DND-41 (cell line): ENCODE measurements at regions not wholly inside any gene's neighbourhood (a gene's known extent, or its start where the extent isn't known, plus 50 kb on each side); places are given as distances from the start of the nearest gene placed in this dataset.

Experiments
- ATAC-seq: fragments of 200-7000 bp; cut with Tn5 transposase; 3 replicates; pipeline ENCODE4 v1.9.1; 2021; ENCODE audit warnings: low read depth; ENCODE audit not compliant: insufficient read depth
- DNase-seq: peaks from one replicate; pipeline ENCODE4 v3.0.0-alpha.2; 2020
- H2AFZ ChIP-seq: 2 replicates; pipeline ENCODE4 v1.6.0; 2012; ENCODE audit warnings: low read depth, low read length
- H3K27ac ChIP-seq: 2 replicates; pipeline ENCODE4 v1.5.1; 2012; ENCODE audit warnings: low read length, inconsistent platforms
- H3K27me3 ChIP-seq: fragments of 200-600 bp; sonication (generic); 2 replicates; pipeline ENCODE4 v1.6.0; 2012; ENCODE audit warnings: low read length, mild to moderate bottlenecking, inconsistent platforms; ENCODE audit not compliant: insufficient read depth, poor library complexity
- H3K36me3 ChIP-seq: 2 replicates; pipeline ENCODE4 v1.5.1; 2012; ENCODE audit warnings: low read length, inconsistent platforms; ENCODE audit not compliant: insufficient read depth
- H3K4me1 ChIP-seq: 2 replicates; pipeline ENCODE4 v1.5.1; 2012; ENCODE audit warnings: mild to moderate bottlenecking, low read length; ENCODE audit not compliant: insufficient read depth
- H3K4me2 ChIP-seq: 2 replicates; pipeline ENCODE4 v1.6.0; 2012; ENCODE audit warnings: mild to moderate bottlenecking, moderate library complexity, low read length, inconsistent platforms; ENCODE audit not compliant: insufficient read depth
- H3K4me3 ChIP-seq, 2 experiments: fragments of 200-600 bp in 1 of 2; shearing (Covaris generic) in 1 of 2; 2 replicates each; pipeline ENCODE4 v1.5.1; 2012 to 2016; ENCODE audit warnings: inconsistent platforms in 2 of 2, low read length in 2 of 2, mild to moderate bottlenecking in 2 of 2, low read depth in 1 of 2, moderate library complexity in 1 of 2
- H3K79me2 ChIP-seq: 2 replicates; pipeline ENCODE4 v1.6.0; 2012; ENCODE audit warnings: low read length, inconsistent platforms; ENCODE audit not compliant: insufficient read depth
- H3K9ac ChIP-seq: 2 replicates; pipeline ENCODE4 v1.6.0; 2012; ENCODE audit warnings: low read depth, mild to moderate bottlenecking, inconsistent platforms, low read length, moderate library complexity
- H3K9me3 ChIP-seq: 2 replicates; pipeline ENCODE4 v1.5.1; 2012; ENCODE audit warnings: low read length, moderate library complexity, mild to moderate bottlenecking, inconsistent platforms; ENCODE audit not compliant: insufficient read depth, severe bottlenecking
- H4K20me1 ChIP-seq: 2 replicates; pipeline ENCODE4 v1.6.0; 2012; ENCODE audit warnings: low read length; ENCODE audit not compliant: insufficient read depth
- EZH2 ChIP-seq: IDR thresholded peaks from 3 replicates; pipeline ENCODE4 v1.6.1; 2012; ENCODE audit warnings: borderline replicate concordance, low read depth, mild to moderate bottlenecking, moderate library complexity, low read length, inconsistent platforms; ENCODE audit not compliant: severe bottlenecking
- TF ChIP-seq, protein P1 (sequence below): IDR thresholded peaks from 2 replicates; pipeline ENCODE4 v1.5.1; 2012; ENCODE audit warnings: borderline replicate concordance, low read length, moderate library complexity, mild to moderate bottlenecking; ENCODE audit not compliant: poor library complexity, severe bottlenecking; ENCODE audit errors: extremely low read depth

GRCh38 chr11:127339376-127339775 lies 338.8 kb upstream of the KIRREL3 start:
- no peaks in the 10 kb centered on the region for H3K27me3 ChIP-seq
- H3K4me1 ChIP-seq: no peaks in the 10 kb centered on the region
- no peak overlapping the region for H3K27ac ChIP-seq
- no peak overlapping the region for H3K9ac ChIP-seq
- H3K36me3 ChIP-seq: no peaks in the 10 kb centered on the region
- no peaks in the 10 kb centered on the region for H3K79me2 ChIP-seq
- DNase-seq (no peak), ATAC-seq (no peak)
- no peaks in the 10 kb centered on the region for H3K9me3 ChIP-seq
- H4K20me1 ChIP-seq: no peaks in the 10 kb centered on the region
- no peak overlapping the region for H3K4me3 ChIP-seq
- H3K4me2 ChIP-seq: no peak overlapping the region
- H2AFZ ChIP-seq: no peak overlapping the region
- TF ChIP-seq, protein P1, sequence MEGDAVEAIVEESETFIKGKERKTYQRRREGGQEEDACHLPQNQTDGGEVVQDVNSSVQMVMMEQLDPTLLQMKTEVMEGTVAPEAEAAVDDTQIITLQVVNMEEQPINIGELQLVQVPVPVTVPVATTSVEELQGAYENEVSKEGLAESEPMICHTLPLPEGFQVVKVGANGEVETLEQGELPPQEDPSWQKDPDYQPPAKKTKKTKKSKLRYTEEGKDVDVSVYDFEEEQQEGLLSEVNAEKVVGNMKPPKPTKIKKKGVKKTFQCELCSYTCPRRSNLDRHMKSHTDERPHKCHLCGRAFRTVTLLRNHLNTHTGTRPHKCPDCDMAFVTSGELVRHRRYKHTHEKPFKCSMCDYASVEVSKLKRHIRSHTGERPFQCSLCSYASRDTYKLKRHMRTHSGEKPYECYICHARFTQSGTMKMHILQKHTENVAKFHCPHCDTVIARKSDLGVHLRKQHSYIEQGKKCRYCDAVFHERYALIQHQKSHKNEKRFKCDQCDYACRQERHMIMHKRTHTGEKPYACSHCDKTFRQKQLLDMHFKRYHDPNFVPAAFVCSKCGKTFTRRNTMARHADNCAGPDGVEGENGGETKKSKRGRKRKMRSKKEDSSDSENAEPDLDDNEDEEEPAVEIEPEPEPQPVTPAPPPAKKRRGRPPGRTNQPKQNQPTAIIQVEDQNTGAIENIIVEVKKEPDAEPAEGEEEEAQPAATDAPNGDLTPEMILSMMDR: no peak
- no peak for TF ChIP-seq EZH2

GRCh38 chr11:127338380-127339259 lies 338.1 kb upstream of the KIRREL3 start:
- Histone ChIP-seq H3K27me3 (no peaks in the 10 kb centered on the region), H3K4me2 (no peak overlapping the region), H3K36me3 (no peaks in the 10 kb centered on the region), H3K27ac (no peak overlapping the region), H3K4me1 (no peaks in the 10 kb centered on the region), H4K20me1 (no peaks in the 10 kb centered on the region), H3K9me3 (no peaks in the 10 kb centered on the region), H2AFZ (no peak overlapping the region), H3K4me3 (no peak overlapping the region), H3K79me2 (no peaks in the 10 kb centered on the region), H3K9ac (no peak overlapping the region)
- ATAC-seq: no peak
- TF ChIP-seq EZH2: no peak
- TF ChIP-seq, protein P1: no peak
- no peak for DNase-seq

- no peak overlapping the region for H3K4me2 ChIP-seq
- ATAC-seq (no peak), DNase-seq (no peak)
- no peak overlapping the region for H3K4me3 ChIP-seq
- no peaks in the 10 kb centered on the region for H3K36me3 ChIP-seq
- H3K27ac ChIP-seq: no peak overlapping the region
- H2AFZ ChIP-seq: no peak overlapping the region
- H3K9me3 ChIP-seq: no peaks in the 10 kb centered on the region
- H3K27me3 ChIP-seq: no peaks in the 10 kb centered on the region
- no peaks in the 10 kb centered on the region for H4K20me1 ChIP-seq
- no peak for TF ChIP-seq EZH2
- TF ChIP-seq, protein P1: no peak
- no peaks in the 10 kb centered on the region for H3K4me1 ChIP-seq
- no peaks in the 10 kb centered on the region for H3K79me2 ChIP-seq
- H3K9ac ChIP-seq: no peak overlapping the region
These were observed 333.9 kb upstream of the KIRREL3 start for GRCh38 chr11:127334466-127334865.
